ENCODE measurements at regions not wholly inside any gene's neighbourhood (a gene's known extent, or its start where the extent isn't known, plus 50 kb on each side); places are given as distances from the start of the nearest gene placed in this dataset.

- DNase-seq = no peak
Observed at GRCh38 chr5:63719147-63719546, 243.1 kb downstream of the HTR1A start.

- no peak for DNase-seq
Observed at GRCh38 chr5:63700241-63700640, 262.0 kb downstream of the HTR1A start.

GRCh38 chr5:63697811-63698210 is 264.4 kb downstream of the HTR1A start:
- no peak for DNase-seq

GRCh38 chr5:63690546-63690945 is 271.7 kb downstream of the HTR1A start:
- DNase-seq = no peak

GRCh38 chr5:63687854-63688516 is 274.3 kb downstream of the HTR1A start:
- no peak for DNase-seq

- no peak for DNase-seq
Observed at GRCh38 chr5:63686938-63687337, 275.3 kb downstream of the HTR1A start.

- no peak for DNase-seq
Observed at GRCh38 chr5:63686181-63686580, 276.1 kb downstream of the HTR1A start.

GRCh38 chr5:63685454-63685853 is 276.8 kb downstream of the HTR1A start:
- DNase-seq = no peak

GRCh38 chr5:63674881-63675280 is 287.4 kb downstream of the HTR1A start:
- no peak for DNase-seq

- no peak for DNase-seq
Observed at GRCh38 chr5:63655043-63655442, 307.2 kb downstream of the HTR1A start.

GRCh38 chr5:63650581-63650980 is 311.7 kb downstream of the HTR1A start:
- no peak for DNase-seq

- DNase-seq = no peak
Observed at GRCh38 chr5:63648376-63648775, 313.9 kb downstream of the HTR1A start.

GRCh38 chr5:63629951-63630630 is 332.2 kb downstream of the HTR1A start:
- DNase-seq = no peak

GRCh38 chr5:63613442-63613841 is 348.8 kb downstream of the HTR1A start:
- no peak for DNase-seq

GRCh38 chr5:63603996-63604395 is 358.2 kb downstream of the HTR1A start:
- DNase-seq = no peak

- no peak for DNase-seq
Observed at GRCh38 chr5:63602971-63603370, 359.3 kb downstream of the HTR1A start.

GRCh38 chr5:63596254-63596653 is 366.0 kb downstream of the HTR1A start:
- DNase-seq = no peak

GRCh38 chr5:63573380-63573779 is 388.9 kb downstream of the HTR1A start:
- no peak for DNase-seq

- DNase-seq = no peak
Observed at GRCh38 chr5:63572740-63573139, 389.5 kb downstream of the HTR1A start.

- no peak for DNase-seq
Observed at GRCh38 chr5:63570752-63571151, 391.5 kb downstream of the HTR1A start.

- DNase-seq = no peak
Observed at GRCh38 chr5:63564789-63565188, 397.5 kb downstream of the HTR1A start.

- DNase-seq = no peak
Observed at GRCh38 chr5:63563008-63563917, 399.0 kb downstream of the HTR1A start.

GRCh38 chr5:63555874-63556273 is 406.4 kb downstream of the HTR1A start:
- DNase-seq = no peak

- no peak for DNase-seq
Observed at GRCh38 chr5:63554191-63554590, 408.1 kb downstream of the HTR1A start.
